GM04504 (cell line): ENCODE measurements at regions not wholly inside any gene's neighbourhood (a gene's known extent, or its start where the extent isn't known, plus 50 kb on each side); places are given as distances from the start of the nearest gene placed in this dataset.
"Not testable (repeated sequence)": the region's sequence is repeated elsewhere in the genome, so short reads cannot be mapped to it uniquely, and the experiment has no call there.

Source experiments
- DNase-seq: peaks from one replicate; pipeline ENCODE4 v3.0.0-alpha.2; 2012; ENCODE audit warnings: low read depth

DNA sequence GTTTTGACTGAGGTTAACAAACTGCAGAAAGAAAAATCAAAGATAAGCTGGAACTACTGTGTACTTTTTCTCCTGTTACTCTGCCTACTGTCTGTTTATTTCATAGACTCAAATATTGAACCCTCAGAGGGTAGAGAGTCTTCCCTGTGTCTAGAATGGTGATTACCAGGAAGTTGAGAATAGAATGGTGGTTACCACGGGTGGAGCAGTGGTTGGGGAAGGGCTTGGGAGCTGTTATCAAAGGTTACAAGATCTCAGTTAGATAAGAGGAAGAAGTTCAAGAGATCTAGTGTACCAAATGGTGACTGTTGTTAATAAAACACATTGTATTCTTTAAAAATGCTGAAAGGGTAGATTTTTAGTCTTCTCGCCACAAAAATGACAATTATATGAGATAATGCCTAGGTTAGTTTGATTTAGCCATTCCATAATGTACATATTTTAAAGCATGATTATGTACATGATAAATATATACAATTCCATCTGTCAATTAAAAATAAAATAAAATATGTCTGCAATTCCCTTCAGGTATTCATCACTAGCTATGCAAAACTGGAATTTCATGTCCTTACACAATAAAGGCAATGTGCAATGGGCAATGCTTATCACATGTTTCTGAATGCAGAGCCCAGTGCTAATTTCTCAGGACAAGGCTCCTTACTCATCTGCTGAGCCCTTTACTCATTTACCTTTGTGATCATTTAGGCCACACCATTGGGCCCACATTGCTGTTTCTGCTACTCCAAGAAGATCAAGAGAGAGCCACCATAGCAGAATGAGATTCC is 474.3 kb upstream of the CAMK1G start:
- no peak for DNase-seq

DNA sequence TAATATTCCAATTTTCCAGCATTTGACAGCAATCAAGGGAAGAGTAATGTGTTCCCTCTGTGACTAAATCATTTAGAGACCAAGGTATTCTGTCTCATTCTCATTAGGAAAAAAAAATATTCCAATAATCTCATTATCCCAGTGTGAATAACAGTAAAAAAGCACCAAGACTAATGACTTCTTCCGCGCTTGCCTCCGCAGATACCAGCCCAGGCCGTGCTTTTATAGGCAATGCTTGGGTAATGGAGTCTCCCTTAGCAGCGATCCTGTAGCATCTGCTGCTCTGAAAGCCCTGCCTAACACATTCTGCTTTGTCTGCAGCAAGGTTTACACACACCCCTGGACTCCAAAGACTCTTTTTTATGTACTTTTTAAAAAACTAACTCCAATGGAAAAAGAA is 470.0 kb upstream of the CAMK1G start:
- DNase-seq = no peak

DNA sequence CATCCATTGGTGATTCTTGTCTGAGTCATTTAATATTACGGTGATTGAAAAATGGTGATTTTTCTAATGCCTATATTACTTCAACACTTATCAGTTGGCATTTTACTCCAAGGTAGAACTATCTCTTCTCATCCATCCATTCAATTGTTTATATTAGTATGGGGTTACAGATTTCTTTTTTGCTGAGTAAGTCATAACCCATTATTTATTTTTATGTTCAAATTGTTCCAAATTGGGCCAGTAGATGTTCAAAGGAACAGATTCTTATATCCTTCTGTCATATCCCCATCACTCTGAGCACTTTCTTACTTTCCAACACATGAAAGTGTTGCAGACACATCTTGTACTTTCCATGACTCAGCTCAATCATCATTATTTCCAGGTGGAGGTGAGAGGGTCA is 466.8 kb upstream of the CAMK1G start:
- no peak for DNase-seq

DNA sequence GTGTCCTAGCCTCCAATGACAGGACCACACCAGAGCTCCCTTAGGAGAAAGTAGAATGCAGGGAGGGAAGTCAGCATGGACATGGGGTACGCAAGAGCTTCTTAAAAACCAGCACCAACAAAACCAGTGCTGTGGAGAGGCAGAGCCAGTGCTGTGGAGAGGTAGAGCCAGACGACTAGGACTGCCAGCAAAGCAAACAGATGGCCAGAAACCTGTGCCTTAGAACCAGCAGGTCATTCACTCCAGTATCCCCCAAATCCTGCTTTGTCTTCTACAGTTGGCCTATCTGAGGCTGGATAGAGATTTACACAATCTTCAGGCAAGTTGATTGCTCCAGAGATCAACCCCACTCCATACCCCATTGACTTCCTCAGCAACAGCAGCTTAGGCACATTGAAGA is 459.9 kb upstream of the CAMK1G start:
- DNase-seq = no peak

DNA sequence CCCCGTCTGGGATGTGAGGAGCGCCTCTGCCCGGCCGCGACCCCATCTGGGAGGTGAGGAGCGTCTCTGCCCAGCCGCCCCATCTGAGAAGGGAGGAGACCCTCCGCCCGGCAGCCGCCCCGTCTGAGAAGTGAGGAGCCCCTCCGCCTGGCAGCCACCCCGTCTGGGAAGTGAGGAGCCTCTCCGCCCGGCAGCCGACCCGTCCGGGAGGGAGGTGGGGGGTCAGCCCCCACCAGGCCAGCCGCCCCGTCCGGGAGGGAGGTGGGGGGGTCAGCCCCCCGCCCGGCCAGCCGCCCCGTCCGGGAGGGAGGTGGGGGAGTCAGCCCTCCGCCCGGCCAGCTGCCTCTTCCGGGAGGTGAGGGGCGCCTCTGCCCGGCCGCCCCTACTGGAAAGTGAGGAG is 454.4 kb upstream of the CAMK1G start:
- DNase-seq = not testable (repeated sequence)

DNA sequence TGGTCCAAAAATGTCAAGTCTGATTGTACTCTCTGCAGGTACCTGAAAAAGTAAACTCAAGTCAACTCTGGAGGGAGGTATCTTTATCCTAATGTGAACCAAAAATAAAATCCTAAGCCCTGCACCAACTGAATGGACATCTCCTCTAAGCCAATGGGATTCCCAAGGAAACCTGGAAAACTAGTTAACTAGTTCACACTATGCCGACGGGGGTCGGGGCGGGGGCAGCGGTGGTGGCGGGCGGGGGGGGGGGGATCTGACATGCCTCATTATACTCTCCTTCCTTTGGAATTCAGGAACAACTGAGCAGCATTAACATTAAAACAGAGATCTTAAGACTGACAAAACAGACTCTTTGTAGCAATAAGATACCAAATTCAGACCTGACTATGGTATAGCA is 452.6 kb upstream of the CAMK1G start:
- no peak for DNase-seq

DNA sequence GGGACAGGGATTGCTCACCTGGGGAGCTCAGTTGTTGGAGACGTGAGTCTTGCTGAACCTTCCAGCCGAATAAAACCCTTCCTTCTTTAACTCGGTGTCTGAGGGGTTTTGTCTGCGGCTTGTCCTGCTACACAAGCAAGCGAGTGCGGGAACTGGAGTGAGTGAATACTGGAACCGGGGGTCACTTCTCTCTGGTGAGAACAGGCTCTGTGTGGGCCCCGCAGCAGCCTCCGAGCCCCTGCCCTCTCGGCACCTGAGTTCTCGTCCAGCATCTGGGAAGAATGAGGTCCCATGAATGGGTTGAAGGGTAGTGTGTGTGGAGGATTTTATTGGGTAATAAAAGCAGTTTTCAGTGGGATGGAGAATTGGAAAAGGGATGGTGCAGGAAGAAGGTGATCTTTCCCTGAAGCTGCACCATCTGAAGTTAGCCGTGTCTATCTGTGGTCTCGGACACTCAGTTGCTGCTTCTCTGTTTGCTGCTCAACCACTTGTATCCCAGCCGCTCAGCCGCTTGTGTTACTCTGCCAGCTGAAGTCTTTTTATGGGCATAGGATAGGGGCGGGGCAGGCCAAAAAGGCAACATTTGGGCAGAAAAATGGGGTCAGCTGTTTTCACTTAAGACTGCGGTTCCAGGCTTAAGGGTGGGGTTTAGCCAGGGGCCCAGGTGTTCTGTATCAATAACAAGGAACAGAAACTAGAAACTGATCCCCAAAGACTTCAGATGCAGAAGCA is 450.6 kb upstream of the CAMK1G start:
- DNase-seq = no peak

DNA sequence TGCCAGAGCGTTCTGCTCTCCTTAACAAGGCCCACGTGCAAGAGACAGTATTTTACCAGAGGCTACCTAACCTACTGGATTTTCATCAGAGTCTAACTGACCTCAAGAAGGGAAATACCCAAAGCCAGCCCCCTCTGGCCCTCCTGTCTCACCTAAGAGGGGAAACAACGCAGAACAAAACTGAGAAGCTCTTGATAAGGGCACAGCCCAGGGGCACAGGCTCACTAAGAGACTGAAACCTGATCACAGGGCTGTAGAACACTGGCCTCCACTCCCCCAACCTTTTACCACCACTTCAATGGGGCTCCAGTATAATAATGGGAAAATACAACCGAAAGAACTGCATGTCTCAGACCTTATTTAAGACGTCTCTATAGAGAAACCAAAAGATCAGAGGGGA is 449.5 kb upstream of the CAMK1G start:
- DNase-seq = no peak

DNA sequence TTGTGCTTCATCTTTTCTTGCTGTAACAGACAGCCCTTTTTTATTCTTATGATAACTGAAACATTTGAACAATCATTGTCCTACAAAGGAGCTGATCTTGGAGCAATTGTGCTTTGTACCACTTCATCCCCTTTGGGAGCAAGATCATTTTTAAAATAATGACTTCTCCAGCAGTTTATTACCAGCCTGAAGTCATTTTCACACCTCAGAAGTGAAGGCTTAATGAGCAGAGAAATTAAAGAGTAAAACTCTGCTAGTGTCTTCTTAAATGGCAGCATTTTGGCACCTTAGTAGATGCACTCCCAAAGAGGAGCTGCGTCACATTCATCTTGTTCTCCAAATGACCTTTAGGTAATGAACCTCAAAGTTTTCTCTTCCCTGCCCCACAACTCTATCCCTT is 439.6 kb upstream of the CAMK1G start:
- no peak for DNase-seq

DNA sequence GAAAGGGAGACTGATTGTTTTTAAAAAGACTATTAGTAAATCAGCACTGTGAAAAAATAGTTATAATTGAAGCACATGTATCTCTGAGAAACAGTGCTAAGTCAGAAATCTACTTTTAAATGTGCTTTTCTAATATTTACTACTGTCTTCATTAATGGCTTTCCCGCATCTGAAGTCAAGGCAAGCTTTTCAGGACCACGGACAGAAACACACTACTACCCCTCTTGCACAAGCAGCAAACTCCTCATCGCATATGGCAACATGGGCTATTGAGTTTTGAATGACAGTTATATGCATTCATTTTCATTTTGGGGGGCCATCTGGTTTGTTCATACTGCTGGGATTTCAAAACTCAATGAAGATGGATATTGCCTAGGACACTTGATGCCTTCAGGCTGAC is 433.4 kb upstream of the CAMK1G start:
- DNase-seq = peak; percentile 4

DNA sequence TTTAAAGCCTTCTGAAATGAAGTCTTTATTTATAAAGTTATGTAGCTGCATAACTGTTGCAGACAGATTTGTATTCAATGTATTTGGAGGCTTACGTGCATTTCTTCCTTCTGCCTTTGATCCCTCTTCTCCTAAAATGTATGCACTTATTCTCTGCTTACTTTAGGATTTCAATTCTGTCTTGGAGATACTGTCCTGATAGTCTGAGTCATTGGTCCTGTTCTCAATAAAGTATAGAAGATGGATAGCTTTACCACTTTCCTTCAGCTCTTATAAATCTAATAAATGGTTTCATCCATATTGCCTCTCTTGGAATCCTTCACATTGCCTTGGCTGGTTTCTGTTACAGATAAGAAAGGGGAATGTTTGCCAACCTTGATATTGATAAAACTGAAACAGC is 430.1 kb upstream of the CAMK1G start:
- no peak for DNase-seq

DNA sequence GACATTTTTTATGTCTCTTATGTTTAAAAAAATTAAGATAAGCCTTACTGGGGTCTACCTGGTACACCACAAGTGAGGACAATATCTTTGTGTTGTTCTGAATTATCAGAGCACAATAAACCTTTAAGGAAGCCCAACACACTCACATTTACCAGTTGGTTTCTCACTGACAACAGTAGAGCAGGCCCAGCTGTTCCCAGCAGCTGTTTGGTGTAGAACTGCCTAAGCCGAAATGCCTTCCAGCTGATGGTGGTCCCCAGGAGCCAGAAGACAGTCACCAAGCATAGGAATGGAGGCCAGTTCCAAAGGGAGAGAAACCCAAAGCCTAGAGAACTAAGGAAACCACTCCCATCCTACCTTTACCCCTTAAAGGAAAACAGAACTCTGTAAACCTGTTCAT is 428.6 kb upstream of the CAMK1G start:
- DNase-seq = no peak

DNA sequence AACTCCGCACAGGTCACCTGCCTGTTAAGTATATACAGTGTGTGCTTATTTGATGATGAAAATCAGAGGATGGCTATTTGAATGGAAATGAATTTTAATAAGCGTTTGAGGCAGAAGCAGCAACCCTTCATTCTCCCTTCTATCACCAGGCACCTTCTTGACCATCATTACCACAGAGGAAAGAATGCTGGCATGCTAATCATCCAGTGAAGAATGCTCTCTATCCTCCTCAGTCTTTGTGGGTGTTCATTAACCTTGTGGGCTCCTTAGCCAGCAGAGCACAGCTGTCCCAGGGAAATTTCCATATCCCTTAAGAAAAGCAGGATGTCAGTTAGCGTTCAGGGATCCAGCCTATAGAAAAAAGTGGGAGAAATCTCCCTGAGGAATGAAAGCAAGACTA is 428.0 kb upstream of the CAMK1G start:
- DNase-seq = no peak

DNA sequence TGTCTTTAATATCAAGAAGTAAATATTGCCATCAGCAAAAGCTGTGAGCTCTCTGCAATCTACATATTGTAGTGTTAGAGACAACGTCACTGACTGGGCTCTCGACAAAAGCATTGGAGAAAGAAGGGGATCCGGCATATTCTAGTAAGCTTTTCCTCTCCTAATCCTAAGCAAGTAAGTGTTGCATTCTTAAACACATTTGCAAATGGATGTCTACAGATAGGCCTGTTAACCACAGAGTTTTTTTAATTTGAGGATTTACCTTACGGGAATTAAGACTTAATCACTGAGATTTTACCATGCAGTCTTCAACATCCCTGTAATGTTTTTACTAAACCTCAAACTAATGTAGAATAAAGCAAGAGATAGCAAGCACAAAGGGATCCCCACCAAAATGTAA is 426.5 kb upstream of the CAMK1G start:
- DNase-seq = no peak

DNA sequence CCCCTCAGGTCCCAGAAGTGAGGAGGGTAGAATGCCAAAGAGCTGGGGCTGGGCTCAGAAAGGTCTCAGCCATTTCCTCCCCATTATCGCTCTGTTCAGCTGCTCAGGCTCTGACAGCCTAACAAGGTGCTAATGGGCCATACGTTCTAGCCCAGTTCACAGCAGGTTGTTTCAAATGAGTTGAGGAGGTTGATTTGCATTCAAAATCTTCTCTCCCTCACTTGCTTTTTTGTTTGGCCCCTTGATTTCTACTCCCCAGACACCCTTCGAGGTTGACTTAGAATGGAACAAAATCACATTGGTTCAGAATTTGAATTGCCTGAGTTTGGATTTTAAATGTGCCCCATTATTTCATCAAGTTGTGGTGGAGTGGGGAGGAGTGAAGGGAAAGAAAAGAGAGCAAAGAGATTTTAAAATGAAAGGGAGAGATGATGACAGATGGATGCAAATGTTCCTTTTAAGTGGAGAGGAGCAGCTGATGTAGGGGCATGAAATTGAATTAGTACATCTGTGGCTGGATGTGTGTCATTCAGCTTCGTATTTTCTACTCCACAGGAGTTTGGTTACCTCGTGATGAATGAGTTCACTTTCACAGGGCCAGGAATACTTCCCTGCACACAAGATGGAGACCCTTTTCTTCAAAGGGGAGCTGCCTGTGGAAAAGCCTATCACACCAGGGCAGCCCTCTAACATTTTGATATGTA is 425.8 kb upstream of the CAMK1G start:
- DNase-seq = no peak

DNA sequence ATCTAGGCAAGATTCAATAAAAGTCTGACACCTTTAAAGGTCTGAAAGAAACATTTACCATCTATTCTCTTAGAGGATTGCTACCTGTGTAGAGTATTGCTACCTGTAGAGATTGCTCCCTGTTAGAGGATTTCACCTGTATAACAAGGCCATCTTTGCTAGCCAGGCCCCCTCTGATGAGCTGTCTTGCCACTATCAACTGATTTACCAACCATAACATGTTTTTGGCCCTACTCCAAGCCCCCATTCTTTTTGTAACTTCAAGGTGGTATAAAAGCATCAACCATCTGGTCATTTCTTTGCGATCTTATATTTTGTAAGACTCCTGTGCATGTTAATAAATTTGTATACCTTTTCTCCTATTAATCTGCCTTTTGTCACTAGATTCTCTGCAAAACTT is 424.7 kb upstream of the CAMK1G start:
- DNase-seq = no peak

DNA sequence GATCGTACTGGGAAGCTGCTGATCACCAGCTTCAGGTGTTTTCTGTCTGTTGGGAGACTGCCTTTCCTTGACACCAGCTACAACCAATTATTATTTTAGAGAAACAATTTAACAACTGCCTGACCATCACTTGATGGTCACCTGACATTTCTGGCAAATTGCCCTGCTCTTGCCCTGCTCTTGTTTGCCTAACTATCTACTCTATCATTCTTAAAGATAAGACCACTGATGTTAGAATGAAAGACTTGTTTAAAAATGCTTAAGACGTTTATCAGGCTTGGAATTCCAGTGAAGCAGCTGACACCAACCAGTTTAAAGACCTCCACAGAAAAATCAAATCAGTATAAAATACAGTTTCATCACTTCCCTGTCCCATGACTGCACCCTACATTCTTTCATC is 423.3 kb upstream of the CAMK1G start:
- no peak for DNase-seq

DNA sequence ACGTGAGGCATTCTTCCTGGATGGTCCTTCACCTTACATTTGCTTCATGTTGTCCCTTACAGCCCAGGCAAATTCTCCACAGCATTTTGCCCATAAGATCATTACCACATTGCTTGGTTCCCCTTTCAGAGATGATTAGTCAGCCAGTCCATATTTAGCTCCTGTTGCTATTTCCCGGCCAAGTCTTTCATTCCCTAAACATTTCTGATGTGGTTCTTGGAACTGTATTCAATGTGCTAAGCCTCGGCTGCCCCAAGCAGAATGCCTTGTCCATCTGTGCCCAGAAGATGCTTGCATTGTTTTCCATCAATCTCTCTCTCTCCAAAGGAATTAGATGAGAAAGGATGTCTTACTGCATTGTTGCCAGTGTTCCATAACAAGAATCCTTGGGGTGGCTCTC is 420.9 kb upstream of the CAMK1G start:
- peak; percentile 3 for DNase-seq

DNA sequence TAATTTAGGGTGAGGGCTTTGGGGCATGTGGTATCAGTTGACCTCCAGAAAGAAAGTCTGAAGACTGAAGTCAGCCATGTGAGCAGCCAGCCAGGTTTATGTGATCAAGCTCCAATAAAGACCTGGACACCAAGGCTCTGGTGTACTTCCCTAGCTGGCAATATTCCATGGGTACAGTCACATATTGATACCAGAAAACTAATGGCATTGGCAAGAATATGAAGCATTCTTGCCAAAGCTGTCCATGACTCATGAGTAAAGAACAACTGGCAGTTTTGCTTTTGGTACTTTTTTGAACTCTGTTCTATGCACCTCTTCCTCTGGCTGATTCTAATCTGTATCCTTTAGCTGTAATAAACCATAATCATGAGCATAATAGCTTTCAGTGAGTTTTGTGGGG is 415.3 kb upstream of the CAMK1G start:
- DNase-seq = peak; percentile 10

DNA sequence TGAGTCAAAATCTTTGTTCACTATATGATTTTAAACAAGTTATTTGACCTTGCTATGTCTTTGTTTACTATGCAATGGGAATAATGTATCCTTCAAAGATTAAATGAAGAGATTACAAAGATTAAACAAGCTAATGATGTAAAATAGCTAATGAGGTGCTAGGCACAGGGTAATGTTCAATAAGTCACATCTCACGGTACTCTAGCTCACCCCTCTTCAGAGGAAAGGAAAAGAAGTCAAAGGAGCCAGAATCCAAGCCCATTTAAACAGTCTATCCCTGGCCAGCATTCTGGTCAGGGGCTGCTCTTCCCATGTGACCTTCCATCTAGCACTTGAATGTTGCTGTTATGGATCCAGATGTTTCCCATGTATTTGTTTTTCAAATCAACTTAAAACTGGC is 412.4 kb upstream of the CAMK1G start:
- no peak for DNase-seq

DNA sequence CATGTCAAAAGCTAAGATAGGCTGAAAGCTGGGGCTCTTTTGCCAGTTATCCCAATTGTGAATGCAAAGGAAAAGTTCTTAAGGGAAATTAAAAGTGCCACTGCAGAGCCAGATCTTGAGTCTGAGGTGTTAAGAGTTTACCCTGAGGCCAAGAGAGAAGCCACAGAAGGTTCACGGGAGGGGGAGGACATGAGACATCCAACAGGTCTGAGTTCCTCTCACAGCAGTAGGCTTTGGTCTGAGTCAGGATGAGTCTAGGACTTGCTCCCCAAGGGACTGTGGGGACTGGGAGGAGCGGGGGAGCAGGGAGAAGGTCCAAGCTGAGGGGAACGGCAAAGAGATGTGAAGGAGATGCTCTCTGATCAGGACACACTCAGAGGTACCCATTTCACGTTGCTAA is 411.2 kb upstream of the CAMK1G start:
- no peak for DNase-seq

DNA sequence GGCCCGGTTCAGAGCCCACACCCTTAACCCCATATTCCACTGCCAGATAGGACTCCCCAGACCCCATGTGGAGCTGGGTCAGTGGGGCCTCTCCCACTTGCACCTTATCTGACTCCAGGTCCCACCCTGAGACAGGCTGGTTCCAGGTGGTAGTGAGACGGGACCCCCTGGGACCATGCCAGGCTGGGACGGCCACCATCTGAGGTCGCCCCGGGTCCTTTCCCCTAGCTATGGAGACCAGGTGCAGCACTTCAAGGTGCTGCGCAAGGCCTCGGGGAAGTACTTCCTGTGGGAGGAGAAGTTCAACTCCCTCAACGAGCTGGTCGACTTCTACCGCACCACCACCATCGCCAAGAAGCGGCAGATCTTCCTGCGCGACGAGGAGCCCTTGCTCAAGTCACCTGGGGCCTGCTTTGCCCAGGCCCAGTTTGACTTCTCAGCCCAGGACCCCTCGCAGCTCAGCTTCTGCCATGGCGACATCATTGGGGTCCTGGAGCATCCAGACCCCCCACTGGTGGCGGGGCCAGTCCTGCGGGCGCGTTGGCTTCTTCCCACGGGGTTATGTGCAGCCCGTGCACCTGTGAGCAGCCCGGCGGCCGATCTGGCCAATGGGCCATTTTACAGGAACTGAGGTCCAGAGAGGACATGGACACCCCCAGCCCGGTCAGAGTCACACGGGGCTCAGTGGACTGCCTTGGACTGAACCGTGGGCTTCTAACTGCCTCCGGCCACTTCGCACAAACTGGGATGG is 410.5 kb upstream of the CAMK1G start:
- DNase-seq = not testable (repeated sequence)
